HL-60 (cell line): ENCODE measurements at regions not wholly inside any gene's neighbourhood (a gene's known extent, or its start where the extent isn't known, plus 50 kb on each side); places are given as distances from the start of the nearest gene placed in this dataset. TPM values are rescaled to one million over a fixed set of nuclear protein-coding genes. Genes with fewer than 3 reads are reported as not detected.

Experiments
- microRNA-seq: library from miRNA; unstranded; fragments of <30 nt; microRNA quantifications from one replicate; pipeline ENCODE4, GENCODE V29; 2018

Small RNA genes in the stretch of these regions (microRNA-seq; reads per million reads assigned to microRNA genes)
- gene MIR8081: not detected
